Panc1 (cell line): ENCODE measurements at regions not wholly inside any gene's neighbourhood (a gene's known extent, or its start where the extent isn't known, plus 50 kb on each side); places are given as distances from the start of the nearest gene placed in this dataset.

ENCODE experiments used
- ATAC-seq: fragments of 200-7000 bp; cut with Tn5 transposase; 2 replicates; pipeline ENCODE4 v1.9.1; 2020; ENCODE audit warnings: mild to moderate bottlenecking, moderate library complexity
- BruUV-seq: library from RNA; stranded (reverse); fragments of 400-500 nt; replicated peaks from 2 replicates; lab custom pipeline; 2021; lab: Mats Ljungman, UMichigan
- CTCF ChIA-PET: fragments of 300-600 bp; sonication (Branson Sonifier 250); formaldehyde crosslinking; loops from one replicate; lab custom pipeline; 2022; ENCODE audit warnings: antibody characterized with exemption; lab: Charles Lee
- POLR2A ChIA-PET: fragments of 300-600 bp; sonication (Branson Sonifier 250); formaldehyde crosslinking; loops from one replicate; lab custom pipeline; 2022; ENCODE audit warnings: antibody characterized with exemption; lab: Charles Lee
- DNase-seq: peaks from one replicate; pipeline ENCODE4 v3.0.0-alpha.2; 2010; ENCODE audit warnings: low read depth, low spot score
- H3K27ac ChIP-seq: 2 replicates; pipeline ENCODE4 v1.5.1; 2011; ENCODE audit warnings: mild to moderate bottlenecking, low read length, inconsistent platforms
- H3K27me3 ChIP-seq: fragments of 200-500 bp; sonication (Bioruptor generic); 2 replicates; pipeline ENCODE4 v1.6.0; 2014; ENCODE audit warnings: low read length, inconsistent platforms; ENCODE audit not compliant: control insufficient read depth, insufficient read depth
- H3K36me3 ChIP-seq: fragments of 200-500 bp; sonication (Bioruptor generic); 2 replicates; pipeline ENCODE4 v1.5.1; 2014; ENCODE audit warnings: inconsistent platforms, mild to moderate bottlenecking, low read length, moderate library complexity; ENCODE audit not compliant: control insufficient read depth, insufficient read depth
- H3K4me1 ChIP-seq: 2 replicates; pipeline ENCODE4 v1.5.1; 2011; ENCODE audit warnings: inconsistent platforms, mild to moderate bottlenecking, low read length, moderate library complexity; ENCODE audit not compliant: control insufficient read depth, insufficient read depth
- H3K4me3 ChIP-seq, 2 experiments: 2 replicates each; pipeline ENCODE4 v1.5.1; 2011 to 2012; ENCODE audit warnings: low read depth in 2 of 2, low read length in 2 of 2, mild to moderate bottlenecking in 2 of 2, inconsistent platforms in 1 of 2, moderate library complexity in 1 of 2
- H3K9me3 ChIP-seq: fragments of 200-500 bp; sonication (Bioruptor generic); 2 replicates; pipeline ENCODE4 v1.5.1; 2014; ENCODE audit warnings: low read depth, mild to moderate bottlenecking, inconsistent platforms, low read length, moderate library complexity; ENCODE audit not compliant: control insufficient read depth, insufficient read depth
- POLR2AphosphoS5 ChIP-seq: IDR thresholded peaks from 2 replicates; pipeline ENCODE4 v1.6.1; 2012; ENCODE audit warnings: mild to moderate bottlenecking, low read depth, low read length, moderate library complexity
- SIN3A ChIP-seq: IDR thresholded peaks from 2 replicates; pipeline ENCODE4 v1.6.1; 2012; ENCODE audit warnings: low read depth, mild to moderate bottlenecking, low read length, moderate library complexity, borderline replicate concordance; ENCODE audit not compliant: insufficient read depth
- TCF7L2 ChIP-seq: IDR thresholded peaks from 2 replicates; pipeline ENCODE4 v1.6.1; 2011; ENCODE audit warnings: mild to moderate bottlenecking, low read depth, low read length, inconsistent platforms
- in situ Hi-C: cut with HindIII; loops from 2 replicates; pipeline ENCODE4 v1.10.0; 2016; ENCODE audit warnings: low sequenced_read_pairs, low pct_unique_long_range_greater_than_20kb
- intact Hi-C: fragments of 100-400 bp; cut with micrococcal nuclease; formaldehyde crosslinking; loops from one replicate; pipeline ENCODE4 v1.10.0; 2022; ENCODE audit not compliant: unreplicated experiment
- TF ChIP-seq, protein P1 (sequence below): fragments of 450-650 bp; IDR thresholded peaks from 2 replicates; pipeline ENCODE4 v1.5.1; 2017; ENCODE audit warnings: mild to moderate bottlenecking
- TF ChIP-seq, protein P2 (sequence below), 2 experiments: IDR thresholded peaks; 2 replicates each; pipeline ENCODE4 v1.6.1; 2011 to 2012; ENCODE audit warnings: low read depth in 2 of 2, control low read depth in 1 of 2, low read length in 1 of 2, mild to moderate bottlenecking in 1 of 2, moderate library complexity in 1 of 2; ENCODE audit not compliant: insufficient read depth in 1 of 2

DNA sequence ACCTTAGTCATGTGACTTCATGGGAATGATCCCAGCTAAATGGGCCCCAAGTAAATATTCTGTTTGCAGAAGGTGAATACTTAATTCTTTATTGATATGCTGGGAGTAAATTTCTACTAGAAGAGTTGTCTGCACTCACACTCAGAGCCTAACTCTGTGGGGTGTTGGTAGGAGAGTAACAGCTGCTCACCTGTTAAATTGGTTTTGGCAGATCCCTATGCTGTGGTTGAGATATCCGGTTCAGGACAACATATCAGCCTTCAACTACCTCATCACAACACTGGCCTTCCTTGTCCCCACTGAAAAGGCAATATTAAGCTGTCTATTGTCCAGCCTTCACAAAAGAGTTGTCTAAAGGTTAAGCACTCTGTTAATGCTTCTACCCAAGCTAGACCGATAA lies 738.3 kb downstream of the INHBA start:
- no peak overlapping the region for H3K4me3 ChIP-seq
- DNase-seq (no peak), ATAC-seq (no peak)
- ChIA-PET POLR2A (no interaction called here), CTCF (no interaction called here)
- no TSS peak for BruUV-seq
- intact Hi-C loops: no loop called here
- in situ Hi-C loops: no loop called here
- TF ChIP-seq, protein P1, sequence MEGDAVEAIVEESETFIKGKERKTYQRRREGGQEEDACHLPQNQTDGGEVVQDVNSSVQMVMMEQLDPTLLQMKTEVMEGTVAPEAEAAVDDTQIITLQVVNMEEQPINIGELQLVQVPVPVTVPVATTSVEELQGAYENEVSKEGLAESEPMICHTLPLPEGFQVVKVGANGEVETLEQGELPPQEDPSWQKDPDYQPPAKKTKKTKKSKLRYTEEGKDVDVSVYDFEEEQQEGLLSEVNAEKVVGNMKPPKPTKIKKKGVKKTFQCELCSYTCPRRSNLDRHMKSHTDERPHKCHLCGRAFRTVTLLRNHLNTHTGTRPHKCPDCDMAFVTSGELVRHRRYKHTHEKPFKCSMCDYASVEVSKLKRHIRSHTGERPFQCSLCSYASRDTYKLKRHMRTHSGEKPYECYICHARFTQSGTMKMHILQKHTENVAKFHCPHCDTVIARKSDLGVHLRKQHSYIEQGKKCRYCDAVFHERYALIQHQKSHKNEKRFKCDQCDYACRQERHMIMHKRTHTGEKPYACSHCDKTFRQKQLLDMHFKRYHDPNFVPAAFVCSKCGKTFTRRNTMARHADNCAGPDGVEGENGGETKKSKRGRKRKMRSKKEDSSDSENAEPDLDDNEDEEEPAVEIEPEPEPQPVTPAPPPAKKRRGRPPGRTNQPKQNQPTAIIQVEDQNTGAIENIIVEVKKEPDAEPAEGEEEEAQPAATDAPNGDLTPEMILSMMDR: no peak
- TF ChIP-seq, protein P2, sequence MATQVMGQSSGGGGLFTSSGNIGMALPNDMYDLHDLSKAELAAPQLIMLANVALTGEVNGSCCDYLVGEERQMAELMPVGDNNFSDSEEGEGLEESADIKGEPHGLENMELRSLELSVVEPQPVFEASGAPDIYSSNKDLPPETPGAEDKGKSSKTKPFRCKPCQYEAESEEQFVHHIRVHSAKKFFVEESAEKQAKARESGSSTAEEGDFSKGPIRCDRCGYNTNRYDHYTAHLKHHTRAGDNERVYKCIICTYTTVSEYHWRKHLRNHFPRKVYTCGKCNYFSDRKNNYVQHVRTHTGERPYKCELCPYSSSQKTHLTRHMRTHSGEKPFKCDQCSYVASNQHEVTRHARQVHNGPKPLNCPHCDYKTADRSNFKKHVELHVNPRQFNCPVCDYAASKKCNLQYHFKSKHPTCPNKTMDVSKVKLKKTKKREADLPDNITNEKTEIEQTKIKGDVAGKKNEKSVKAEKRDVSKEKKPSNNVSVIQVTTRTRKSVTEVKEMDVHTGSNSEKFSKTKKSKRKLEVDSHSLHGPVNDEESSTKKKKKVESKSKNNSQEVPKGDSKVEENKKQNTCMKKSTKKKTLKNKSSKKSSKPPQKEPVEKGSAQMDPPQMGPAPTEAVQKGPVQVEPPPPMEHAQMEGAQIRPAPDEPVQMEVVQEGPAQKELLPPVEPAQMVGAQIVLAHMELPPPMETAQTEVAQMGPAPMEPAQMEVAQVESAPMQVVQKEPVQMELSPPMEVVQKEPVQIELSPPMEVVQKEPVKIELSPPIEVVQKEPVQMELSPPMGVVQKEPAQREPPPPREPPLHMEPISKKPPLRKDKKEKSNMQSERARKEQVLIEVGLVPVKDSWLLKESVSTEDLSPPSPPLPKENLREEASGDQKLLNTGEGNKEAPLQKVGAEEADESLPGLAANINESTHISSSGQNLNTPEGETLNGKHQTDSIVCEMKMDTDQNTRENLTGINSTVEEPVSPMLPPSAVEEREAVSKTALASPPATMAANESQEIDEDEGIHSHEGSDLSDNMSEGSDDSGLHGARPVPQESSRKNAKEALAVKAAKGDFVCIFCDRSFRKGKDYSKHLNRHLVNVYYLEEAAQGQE (IDR thresholded peaks at IDR 0.05; ENCODE audit: insufficient read depth in 1 of 2, low read depth in 2 of 2, low read length in 1 of 2): no peak
- TF ChIP-seq TCF7L2 (no peak), POLR2AphosphoS5 (no peak)
- H3K36me3 ChIP-seq: no peaks in the 10 kb centered on the region
- H3K4me1 ChIP-seq: no peaks in the 10 kb centered on the region
- H3K27ac ChIP-seq: no peak overlapping the region
- no peaks in the 10 kb centered on the region for H3K9me3 ChIP-seq
- no peaks in the 10 kb centered on the region for H3K27me3 ChIP-seq

DNA sequence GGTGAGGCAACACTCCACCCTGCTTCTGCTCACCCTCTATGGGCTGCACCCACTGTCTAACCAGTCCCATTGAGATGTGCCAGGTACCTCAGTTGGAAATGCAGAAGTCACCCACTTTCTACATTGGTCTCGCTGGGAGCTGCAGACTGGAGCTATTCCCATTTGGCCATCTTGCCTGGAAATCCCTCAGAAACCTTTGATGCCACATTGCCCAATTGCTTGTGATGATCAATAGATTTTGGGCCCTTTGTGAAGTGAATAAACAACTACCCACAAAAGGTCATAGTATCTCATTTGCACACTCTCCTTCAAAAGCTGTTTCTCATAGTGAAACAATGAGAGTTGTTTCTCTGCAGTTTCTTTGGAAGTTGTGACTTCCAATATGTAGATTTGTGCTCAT lies 742.9 kb downstream of the INHBA start:
- Histone ChIP-seq H3K9me3 (no peaks in the 10 kb centered on the region), H3K27me3 (no peaks in the 10 kb centered on the region), H3K27ac (no peak overlapping the region), H3K4me1 (no peaks in the 10 kb centered on the region), H3K36me3 (no peaks in the 10 kb centered on the region), H3K4me3 (no peak overlapping the region)
- TF ChIP-seq TCF7L2: no peak
- TF ChIP-seq POLR2AphosphoS5: no peak
- no peak for TF ChIP-seq SIN3A
- TF ChIP-seq, protein P1: no peak
- TF ChIP-seq, protein P2 (IDR thresholded peaks at IDR 0.05; ENCODE audit: insufficient read depth in 1 of 2, low read depth in 2 of 2, low read length in 1 of 2): no peak
- intact Hi-C loops: no loop called here
- ChIA-PET CTCF (interaction anchor here (0.6 kb wide), 1 partner anchor 46 kb away, joined by 3 read pairs; no protein-coding TSS in a partner anchor), POLR2A (no interaction called here)
- in situ Hi-C loops: no loop called here
- ATAC-seq (no peak), DNase-seq (no peak)
- BruUV-seq: no TSS peak
